Fibroblast of peridontal ligament (primary cell): ENCODE measurements at regions not wholly inside any gene's neighbourhood (a gene's known extent, or its start where the extent isn't known, plus 50 kb on each side); places are given as distances from the start of the nearest gene placed in this dataset.

Source experiments
- DNase-seq: peaks from one replicate; pipeline ENCODE4 v3.0.0-alpha.2; 2010; ENCODE audit errors: extremely low read depth

DNA sequence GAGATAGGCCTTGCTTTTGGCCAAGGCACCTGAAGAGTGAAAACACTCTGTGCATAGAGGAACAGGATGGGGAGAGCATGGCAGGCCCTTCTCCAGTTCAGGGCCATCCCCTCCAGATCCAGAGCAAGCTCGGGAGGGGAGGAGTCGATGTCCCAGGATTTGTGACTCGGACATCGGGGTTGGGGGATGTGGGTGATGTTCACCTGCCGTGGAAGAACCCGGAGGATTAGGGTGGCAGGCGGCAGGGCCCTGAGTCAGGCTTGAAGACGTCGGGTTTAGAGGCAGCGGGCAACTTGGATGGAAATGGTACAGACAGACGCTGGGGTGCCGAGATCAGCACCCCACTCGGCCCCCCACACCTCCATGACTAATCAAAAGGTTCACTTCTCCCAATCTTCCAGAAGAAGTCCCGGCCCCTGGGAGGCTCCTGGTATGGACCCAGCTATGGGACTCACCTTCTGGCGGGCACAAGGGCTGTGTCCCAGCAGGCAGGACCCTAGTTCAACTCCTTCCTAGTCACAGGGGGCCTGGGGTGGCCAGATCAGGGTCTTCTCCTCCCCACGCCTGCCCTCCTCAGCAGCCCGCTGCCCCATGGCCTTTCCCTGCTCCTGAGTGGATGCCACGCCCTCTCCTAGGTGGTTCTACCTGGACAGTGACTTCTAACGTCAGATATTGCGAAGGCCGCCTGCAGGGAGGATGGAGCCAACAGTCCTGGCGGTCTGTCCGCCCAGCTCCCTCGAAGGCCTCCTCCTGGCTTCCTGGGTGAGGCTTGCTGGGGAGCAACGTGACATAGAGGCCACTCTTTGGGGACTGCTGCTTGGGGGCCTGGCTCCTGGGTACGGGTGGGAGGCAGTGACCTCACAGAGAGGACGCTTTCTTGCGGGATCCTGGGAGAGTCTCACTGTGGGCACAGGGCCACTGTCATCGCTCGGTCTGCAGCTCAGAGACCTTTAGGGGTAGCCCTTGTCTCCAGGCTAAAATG is 792.5 kb downstream of the BRD1 start:
- no peak for DNase-seq

- no peak for DNase-seq
These were observed 794.1 kb downstream of the BRD1 start for GRCh38 chr22:49033616-49034015.

- no peak for DNase-seq
These were observed 794.9 kb downstream of the BRD1 start for GRCh38 chr22:49032821-49033220.

DNA sequence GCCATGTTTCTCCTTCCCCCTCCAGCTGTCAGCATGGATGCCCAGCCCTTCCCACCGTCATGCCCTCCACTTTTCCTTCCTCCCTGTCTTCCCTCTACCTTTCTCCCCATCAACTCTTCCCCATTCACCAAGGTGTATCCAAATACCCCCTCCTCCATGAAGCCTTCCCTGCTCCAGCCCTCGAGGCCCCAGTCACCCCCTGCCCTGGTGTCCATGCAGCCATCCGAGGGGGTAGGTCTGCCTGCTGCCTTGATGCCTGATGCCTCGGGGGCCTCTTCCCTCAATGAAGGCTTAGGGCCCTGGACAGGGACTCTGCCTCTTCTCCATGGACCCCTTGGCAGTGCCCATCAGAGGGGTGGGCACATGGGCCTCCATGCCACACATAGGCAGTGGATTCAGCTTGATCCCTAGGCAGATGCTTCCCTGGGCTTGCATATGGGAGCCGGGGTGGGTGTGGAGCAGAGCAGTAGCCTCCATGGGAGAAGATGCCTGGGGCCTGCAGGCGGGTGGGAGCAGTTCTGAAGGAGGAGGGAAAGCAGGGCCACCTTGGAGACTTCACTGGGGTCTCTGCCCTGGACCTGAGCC is 795.8 kb downstream of the BRD1 start:
- DNase-seq, result no peak

DNA sequence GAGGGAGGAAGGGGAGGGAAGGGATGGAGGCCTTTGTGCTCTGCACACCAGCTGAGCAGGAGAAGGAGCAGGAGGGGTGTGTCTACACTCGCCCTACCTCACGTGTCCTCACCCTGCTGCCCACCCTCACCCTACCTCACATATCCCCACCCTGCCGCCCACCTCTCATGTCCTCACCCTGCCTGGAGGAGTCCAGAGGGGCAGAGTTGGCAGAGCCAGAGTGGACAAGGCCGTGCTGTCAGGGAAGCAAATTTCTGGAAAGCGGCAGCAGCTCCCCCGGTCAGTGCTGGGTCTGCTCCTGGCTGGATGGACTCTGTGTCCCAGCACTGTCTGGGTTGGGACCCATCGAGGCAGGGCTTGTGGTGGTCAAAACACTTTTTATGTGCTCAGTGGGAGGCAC is 799.6 kb downstream of the BRD1 start:
- no peak for DNase-seq

DNA sequence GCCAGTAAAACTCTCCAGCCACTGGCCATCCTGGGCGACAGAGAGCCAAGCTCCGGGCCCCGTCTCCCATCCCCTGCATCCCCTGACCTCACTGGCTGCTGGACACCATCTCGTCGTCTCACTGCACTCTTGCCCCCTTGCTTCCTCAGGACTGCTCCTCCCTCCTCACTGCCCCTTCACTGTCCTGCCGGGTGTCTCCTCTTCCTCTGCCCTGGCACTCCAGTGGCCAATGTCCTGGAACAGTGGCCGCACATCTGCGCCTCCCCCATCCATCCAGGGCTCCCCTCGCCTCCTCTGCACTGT is 800.4 kb downstream of the BRD1 start:
- DNase-seq, result no peak

- no peak for DNase-seq
These were observed 800.9 kb downstream of the BRD1 start for GRCh38 chr22:49026494-49027367.

DNA sequence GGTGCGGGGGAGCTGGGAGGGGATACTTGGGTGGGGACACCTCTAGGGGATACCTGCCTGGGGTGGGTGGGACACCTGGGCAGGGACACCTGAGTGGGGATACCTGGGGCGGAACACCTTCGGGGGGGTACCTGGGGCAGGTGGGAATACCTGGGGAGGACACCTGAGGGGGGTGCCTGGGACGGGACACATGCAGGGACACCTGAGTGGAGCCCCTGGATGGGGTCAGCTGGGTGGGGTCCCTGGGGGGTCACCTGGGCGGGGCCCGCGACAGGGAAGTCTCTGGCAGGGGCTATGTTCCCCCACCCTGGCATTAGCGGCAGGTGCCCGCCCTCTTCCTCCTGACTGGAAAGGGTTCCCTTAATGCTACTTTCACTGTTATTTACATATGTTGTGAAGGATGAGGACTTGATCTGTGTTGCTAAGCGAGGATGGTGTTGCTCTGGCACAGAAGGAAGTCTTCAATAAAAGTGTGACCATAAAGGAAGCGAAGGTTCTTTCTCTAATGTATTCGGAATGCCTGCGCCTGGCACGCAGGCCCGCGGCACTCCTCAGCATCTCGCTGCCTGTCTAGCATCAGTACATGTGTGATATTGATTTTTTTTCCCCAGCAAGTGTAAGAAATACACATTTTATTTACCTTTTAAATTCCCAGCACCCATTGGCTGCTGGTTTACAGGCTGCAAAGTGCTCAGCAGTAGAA is 801.7 kb downstream of the BRD1 start:
- no peak for DNase-seq

DNA sequence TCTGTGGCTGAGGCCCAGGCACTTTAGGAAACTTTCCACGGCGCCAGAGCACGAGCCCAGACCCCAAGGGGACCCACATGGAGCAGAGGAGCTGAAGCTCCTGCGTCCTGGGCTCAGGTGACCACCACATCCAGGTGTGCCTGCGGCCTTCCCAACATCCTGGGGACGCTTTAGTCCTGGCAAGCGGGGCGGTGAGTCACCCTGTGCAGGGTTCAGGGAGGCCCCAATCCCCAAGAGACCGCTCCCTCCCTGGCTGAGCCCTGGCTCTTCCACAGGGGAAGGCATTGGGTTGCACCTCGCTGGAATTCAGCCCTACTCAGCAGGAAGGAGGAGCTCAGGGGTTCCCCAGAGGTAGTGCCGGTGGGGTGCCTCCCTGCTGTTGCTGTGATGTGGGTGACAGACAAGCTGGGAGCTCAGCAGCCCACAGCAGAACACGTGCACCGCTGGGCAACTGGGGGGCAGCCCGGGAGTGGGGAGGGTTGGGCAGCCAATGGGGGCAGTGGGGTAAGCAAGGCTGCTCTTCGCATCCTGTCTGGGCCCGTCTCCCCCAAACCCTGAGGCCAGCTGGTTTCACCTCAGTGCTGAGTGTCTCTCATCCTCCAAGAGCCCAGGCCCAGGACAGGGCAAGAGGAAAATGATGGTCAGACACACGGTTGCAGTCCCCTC is 802.8 kb downstream of the BRD1 start:
- DNase-seq, result no peak

- no peak for DNase-seq
These were observed 803.5 kb downstream of the BRD1 start for GRCh38 chr22:49023879-49024774.

GRCh38 chr22:49023161-49023878 is 804.4 kb downstream of the BRD1 start:
- DNase-seq, result no peak

DNA sequence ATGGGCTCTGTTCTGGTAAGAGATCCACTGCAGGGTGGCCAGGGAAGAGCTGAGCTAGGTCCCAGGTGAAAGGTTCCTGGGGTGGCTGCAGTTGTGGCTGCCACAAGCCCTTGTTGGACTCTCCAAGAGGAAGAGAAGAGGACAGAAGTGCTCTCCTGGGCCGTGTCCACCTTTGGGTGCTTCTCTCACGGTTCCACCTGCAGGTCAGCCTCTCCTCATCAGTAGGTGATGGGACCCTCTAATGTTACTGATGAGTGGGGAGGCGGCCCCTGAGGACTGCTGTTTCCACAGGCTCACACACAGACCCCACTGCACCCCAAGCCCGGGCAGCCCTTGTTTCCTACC is 804.9 kb downstream of the BRD1 start:
- no peak for DNase-seq

DNA sequence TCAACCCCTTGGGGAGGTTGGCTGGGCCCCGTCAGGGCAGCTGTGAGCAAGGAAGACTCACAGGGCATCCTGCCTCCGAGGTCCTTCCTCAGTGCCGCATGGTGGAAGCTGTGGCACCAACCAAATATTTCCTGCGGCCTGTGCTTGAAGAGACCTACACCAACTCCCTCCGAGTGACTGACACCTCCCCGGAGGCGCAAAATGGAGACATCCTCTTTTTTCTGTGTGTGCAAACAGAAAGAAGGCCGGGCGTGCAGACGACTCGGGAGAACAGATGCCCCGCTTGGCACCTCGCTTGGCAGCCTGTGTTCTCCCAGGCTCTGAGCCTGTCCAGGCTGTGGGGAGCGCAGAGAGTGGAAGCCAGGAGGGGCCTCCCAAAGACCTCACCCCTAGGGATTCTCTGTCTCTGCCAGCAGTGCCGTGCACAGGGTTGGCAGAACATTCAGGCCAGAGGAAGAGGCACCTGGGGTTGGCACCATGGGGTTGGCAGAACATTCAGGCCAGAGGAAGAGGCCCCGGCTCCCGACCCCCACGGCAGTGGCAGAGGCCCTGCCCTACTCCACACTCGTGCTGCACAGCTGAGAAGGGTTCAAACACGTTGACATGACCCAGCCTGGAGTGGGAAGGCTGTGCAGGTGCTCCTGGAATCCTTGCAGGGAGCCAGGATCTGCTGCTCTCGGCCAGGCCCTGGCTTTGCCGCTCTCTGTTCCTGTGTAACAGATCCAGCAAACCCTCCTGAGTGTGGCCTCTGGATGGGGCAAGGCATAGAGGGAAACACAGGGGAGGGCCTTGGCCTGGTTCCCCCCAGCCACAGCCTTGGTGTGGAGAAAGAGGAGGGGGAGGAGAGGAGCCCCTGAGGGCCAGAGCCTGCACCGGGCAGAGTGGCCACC is 805.5 kb downstream of the BRD1 start:
- DNase-seq, result no peak

- no peak for DNase-seq
These were observed 806.3 kb downstream of the BRD1 start for GRCh38 chr22:49021131-49021925.

DNA sequence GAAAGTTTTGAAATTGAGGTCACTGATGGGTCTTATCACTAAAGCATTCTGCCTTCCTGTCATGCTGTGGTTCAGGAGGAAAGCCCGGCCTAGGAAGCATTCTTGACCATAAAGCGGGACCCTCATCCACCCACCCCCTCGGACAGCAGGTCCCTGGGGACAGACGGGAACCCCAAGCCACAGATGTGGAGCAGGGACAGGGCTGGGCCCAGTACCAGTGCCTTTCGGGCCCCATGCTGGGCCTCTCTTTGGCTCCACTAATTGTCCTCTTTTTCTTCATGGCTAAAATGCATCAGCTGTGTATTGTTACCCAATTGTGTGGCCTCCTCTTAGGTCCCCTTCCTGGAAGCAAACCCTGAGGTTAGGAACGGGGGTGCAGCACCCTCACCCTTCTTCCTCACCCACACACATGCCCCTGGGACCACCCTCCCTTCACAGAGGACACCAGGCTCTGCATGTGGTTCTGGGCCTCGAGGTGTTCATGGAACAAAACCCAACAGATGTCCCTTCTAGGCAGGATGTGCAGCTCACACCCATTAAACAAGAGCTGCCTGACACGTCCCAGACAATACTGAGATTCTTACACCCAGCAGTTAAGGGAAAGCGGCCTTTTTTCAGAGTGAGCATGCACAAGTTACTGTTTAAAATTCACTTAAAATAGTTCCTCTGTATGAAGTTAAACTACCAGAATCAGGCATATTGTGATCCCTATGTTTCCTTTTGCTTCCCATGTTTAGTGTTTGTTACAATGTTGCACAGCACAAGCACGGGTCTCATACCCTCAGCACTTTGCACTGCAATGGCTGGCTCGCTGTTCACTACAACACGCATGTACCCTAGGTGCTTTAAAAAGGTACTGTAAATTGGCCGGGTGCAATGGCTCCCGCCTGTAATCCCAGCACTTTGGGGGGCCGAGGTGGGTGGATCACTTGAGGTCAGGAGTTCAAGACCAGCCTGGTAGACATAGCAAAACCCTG is 807.6 kb downstream of the BRD1 start:
- no peak for DNase-seq

DNA sequence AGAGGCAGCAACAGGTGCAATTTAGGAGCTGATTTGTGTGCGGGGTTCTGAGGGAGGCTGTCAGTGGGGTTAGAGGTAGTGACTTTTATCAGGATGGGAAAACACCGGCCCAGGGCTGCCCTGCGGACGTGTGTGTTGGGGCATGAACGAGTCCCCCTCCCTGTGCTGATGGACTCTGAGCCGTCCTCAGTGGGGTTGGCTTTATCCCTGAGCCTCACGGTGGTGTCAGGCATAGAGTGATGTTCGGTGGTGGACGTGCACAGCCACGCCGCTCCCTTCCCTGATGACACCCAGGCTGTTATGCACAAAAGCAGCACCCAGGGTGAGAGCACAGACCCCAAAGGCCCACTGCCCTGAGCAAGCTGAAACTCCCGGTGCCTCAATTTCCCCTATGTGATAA is 809.1 kb downstream of the BRD1 start:
- DNase-seq, result no peak
